HCT116 (cell line): ENCODE measurements at regions not wholly inside any gene's neighbourhood (a gene's known extent, or its start where the extent isn't known, plus 50 kb on each side); places are given as distances from the start of the nearest gene placed in this dataset.

Experiments
- ATAC-seq: fragments of 200-7000 bp; cut with Tn5 transposase; 2 replicates; pipeline ENCODE4 v1.9.1; 2020; ENCODE audit warnings: mild to moderate bottlenecking, moderate library complexity
- BruUV-seq: library from RNA; stranded (reverse); fragments of 400-500 nt; replicated peaks from 2 replicates; lab custom pipeline; 2021; lab: Mats Ljungman, UMichigan
- CTCF ChIA-PET: fragments of 300-600 bp; sonication (Branson Sonifier 250); formaldehyde crosslinking; loops from one replicate; lab custom pipeline; 2021; ENCODE audit warnings: antibody characterized with exemption; lab: Charles Lee
- POLR2A ChIA-PET: fragments of 300-600, 350-600 bp; sonication (Branson Sonifier 250); formaldehyde crosslinking; loops from one replicate; lab custom pipeline; 2021; ENCODE audit warnings: antibody characterized with exemption; lab: Charles Lee
- RAD21 ChIA-PET, 2 experiments: fragments of 300-600 bp; sonication (Branson Sonifier 250); formaldehyde crosslinking; loops; one replicate each; lab custom pipeline; 2023; ENCODE audit warnings: low total read pairs in 2 of 2; ENCODE audit not compliant: uncharacterized antibody in 2 of 2, unreplicated experiment in 2 of 2, low non-redundant PET in 1 of 2; lab: Charles Lee
- DNase-seq: peaks from one replicate; pipeline ENCODE4 v3.0.0-alpha.2; 2010; ENCODE audit warnings: low read depth, low spot score
- H2AFZ ChIP-seq: fragments of 200-600 bp; shearing (Covaris generic), sonication (generic); 2 replicates; pipeline ENCODE4 v1.6.1; 2017; ENCODE audit warnings: low read depth, mixed run types, mixed read lengths, antibody characterized with exemption, low read length; ENCODE audit not compliant: poor library complexity, severe bottlenecking
- H3K27ac ChIP-seq: 2 replicates; pipeline ENCODE4 v1.5.1; 2012; ENCODE audit warnings: low read depth, low read length
- H3K27me3 ChIP-seq: fragments of 200-600 bp; sonication (generic); 2 replicates; pipeline ENCODE4 v1.6.1; 2016; ENCODE audit warnings: mixed run types, low read length, mixed read lengths; ENCODE audit not compliant: insufficient read depth
- H3K36me3 ChIP-seq, 2 experiments: fragments of 200-500 bp in 1 of 2; fragments of 200-600 bp in 1 of 2; sonication (Bioruptor generic) in 1 of 2; sonication (generic) in 1 of 2; 2 replicates each; pipeline versions ENCODE4 v1.5.1 to v1.6.1; 2014 to 2016; ENCODE audit warnings: low read length in 2 of 2, inconsistent platforms in 1 of 2, mixed read lengths in 1 of 2, mixed run types in 1 of 2; ENCODE audit not compliant: insufficient read depth in 2 of 2, control insufficient read depth in 1 of 2
- H3K4me1 ChIP-seq, 2 experiments: fragments of 200-600 bp in 1 of 2; sonication (generic) in 1 of 2; 2 replicates each; pipeline versions ENCODE4 v1.5.1 to v1.6.1; 2012 to 2017; ENCODE audit warnings: low read length in 2 of 2, inconsistent platforms in 1 of 2, mild to moderate bottlenecking in 1 of 2, mixed read lengths in 1 of 2, mixed run types in 1 of 2, moderate library complexity in 1 of 2; ENCODE audit not compliant: insufficient read depth in 2 of 2, control insufficient read depth in 1 of 2
- H3K4me2 ChIP-seq: fragments of 200-600 bp; sonication (generic); 2 replicates; pipeline ENCODE4 v1.6.1; 2017; ENCODE audit warnings: mixed run types, low read length, mixed read lengths
- H3K4me3 ChIP-seq, 2 experiments: fragments of 200-600 bp in 1 of 2; sonication (generic) in 1 of 2; replicated peaks in 1 of 2; 2 replicates each; pipeline ENCODE4 v1.5.1; 2011 to 2016; ENCODE audit warnings: low read length in 2 of 2, control low read depth in 1 of 2, low read depth in 1 of 2, mild to moderate bottlenecking in 1 of 2, mixed read lengths in 1 of 2, mixed run types in 1 of 2
- H3K79me2 ChIP-seq: fragments of 200-600 bp; sonication (generic); 2 replicates; pipeline ENCODE4 v1.6.1; 2017; ENCODE audit warnings: mild to moderate bottlenecking, mixed run types, low read length, moderate library complexity, mixed read lengths; ENCODE audit not compliant: insufficient read depth
- H3K9ac ChIP-seq: fragments of 200-600 bp; sonication (generic); 2 replicates; pipeline ENCODE4 v1.6.1; 2016; ENCODE audit warnings: low read length, mixed read lengths
- H3K9me2 ChIP-seq: fragments of 200-600 bp; sonication (generic), shearing (Covaris generic); 2 replicates; pipeline ENCODE4 v1.6.1; 2017; ENCODE audit warnings: mixed run types, mild to moderate bottlenecking, moderate library complexity; ENCODE audit not compliant: insufficient read depth
- H3K9me3 ChIP-seq, 2 experiments: fragments of 200-500 bp in 1 of 2; fragments of 200-600 bp in 1 of 2; sonication (Bioruptor generic) in 1 of 2; sonication (generic) in 1 of 2; 2 replicates each; pipeline ENCODE4 v1.6.1; 2014 to 2017; ENCODE audit warnings: low read length in 2 of 2, mixed read lengths in 2 of 2, inconsistent platforms in 1 of 2, low read depth in 1 of 2, mild to moderate bottlenecking in 1 of 2, mixed run types in 1 of 2, moderate library complexity in 1 of 2; ENCODE audit not compliant: control insufficient read depth in 1 of 2, insufficient read depth in 1 of 2
- H4K20me1 ChIP-seq: fragments of 200-600 bp; sonication (generic), shearing (Covaris generic); 2 replicates; pipeline ENCODE4 v1.6.1; 2017; ENCODE audit warnings: mixed run types, mild to moderate bottlenecking, moderate library complexity; ENCODE audit not compliant: insufficient read depth
- ATF3 ChIP-seq: IDR thresholded peaks from 2 replicates; pipeline ENCODE4 v1.6.1; 2012
- CEBPB ChIP-seq: IDR thresholded peaks from 2 replicates; pipeline ENCODE4 v1.6.1; 2012; ENCODE audit warnings: low read depth
- EZH2phosphoT487 ChIP-seq: fragments of 200-600 bp; IDR thresholded peaks from 2 replicates; pipeline ENCODE4 v1.6.1; 2018; ENCODE audit warnings: antibody characterized with exemption, borderline replicate concordance
- JUND ChIP-seq: IDR thresholded peaks from 2 replicates; pipeline ENCODE4 v1.6.1; 2012
- SIN3A ChIP-seq: IDR thresholded peaks from 2 replicates; pipeline ENCODE4 v1.6.1; 2012; ENCODE audit warnings: low read depth
- YY1 ChIP-seq: IDR thresholded peaks from 2 replicates; pipeline ENCODE4 v1.6.1; 2011; ENCODE audit warnings: low read length, low read depth, moderate library complexity, mild to moderate bottlenecking; ENCODE audit not compliant: insufficient replicate concordance; ENCODE audit errors: extremely low read depth
- ZNF274 ChIP-seq: fragments of 200-500 bp; sonication (Bioruptor generic); IDR thresholded peaks from 2 replicates; pipeline ENCODE4 v1.6.1; 2014; ENCODE audit warnings: mild to moderate bottlenecking, low read depth, low read length, inconsistent platforms
- intact Hi-C: fragments of 100-400 bp; cut with micrococcal nuclease; formaldehyde crosslinking; loops from 2 replicates; pipeline ENCODE4 v1.10.0; 2022
- TF ChIP-seq, protein P1 (sequence below), 3 experiments: fragments of 200-600 bp in 1 of 3; sonication (generic) in 1 of 3; IDR thresholded peaks in 2 of 3; conservative IDR thresholded peaks in 1 of 3; 2 replicates each; pipeline ENCODE4 v1.5.1; 2012 to 2017; ENCODE audit warnings: low read depth in 2 of 3, low read length in 2 of 3, antibody characterized with exemption in 1 of 3, borderline replicate concordance in 1 of 3, control low read depth in 1 of 3, mild to moderate bottlenecking in 1 of 3, mixed read lengths in 1 of 3, mixed run types in 1 of 3, moderate library complexity in 1 of 3; ENCODE audit not compliant: insufficient read depth in 1 of 3
- TF ChIP-seq, protein P2 (sequence below): IDR thresholded peaks from 2 replicates; pipeline ENCODE4 v1.6.1; 2012; ENCODE audit warnings: low read depth

DNA sequence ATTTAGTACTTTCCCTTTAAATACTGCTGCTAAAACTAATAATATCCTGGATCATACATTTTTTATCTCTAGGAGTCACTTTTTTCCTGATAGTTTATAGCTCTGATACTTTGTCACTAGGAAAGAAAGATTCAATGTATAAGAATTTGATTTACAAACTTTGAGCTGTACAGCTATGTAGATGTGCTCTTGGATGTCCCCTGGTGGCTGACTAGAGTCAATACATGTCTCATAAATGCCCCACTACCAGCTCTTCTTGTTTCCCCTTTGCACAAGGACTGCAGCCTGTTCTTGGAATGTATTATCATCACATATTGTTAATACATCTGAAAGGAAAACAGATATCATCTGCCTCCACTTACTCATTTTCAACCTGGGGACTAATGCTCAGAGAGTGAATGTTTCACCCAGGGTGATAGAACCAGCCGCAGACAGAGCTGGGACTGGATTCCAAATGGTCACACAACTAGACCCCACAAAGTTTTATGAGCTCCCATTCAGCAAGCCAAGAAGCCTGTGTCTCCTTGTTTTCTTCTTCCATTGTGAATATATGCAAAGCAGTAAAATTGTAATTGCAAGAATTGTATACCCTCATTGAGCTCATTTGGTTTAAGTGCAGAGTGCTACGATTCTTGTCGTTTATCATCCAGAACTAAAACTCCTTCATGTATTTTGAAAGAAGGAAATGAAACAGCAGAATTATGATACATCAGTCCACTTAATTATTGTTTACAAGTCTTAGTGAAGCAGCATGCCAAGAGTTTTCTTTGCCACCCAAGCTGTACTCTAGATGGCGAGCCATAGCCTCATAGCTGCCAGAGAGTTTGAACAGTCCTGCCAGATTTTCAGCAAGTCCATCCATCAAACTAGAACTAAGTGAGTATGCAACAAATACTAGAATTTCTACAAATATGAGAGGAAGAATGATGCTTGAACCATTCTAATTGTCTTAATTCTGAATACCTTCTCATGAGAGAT is 261.6 kb upstream of the LMCD1 start (continued):
- TF ChIP-seq, protein P1, sequence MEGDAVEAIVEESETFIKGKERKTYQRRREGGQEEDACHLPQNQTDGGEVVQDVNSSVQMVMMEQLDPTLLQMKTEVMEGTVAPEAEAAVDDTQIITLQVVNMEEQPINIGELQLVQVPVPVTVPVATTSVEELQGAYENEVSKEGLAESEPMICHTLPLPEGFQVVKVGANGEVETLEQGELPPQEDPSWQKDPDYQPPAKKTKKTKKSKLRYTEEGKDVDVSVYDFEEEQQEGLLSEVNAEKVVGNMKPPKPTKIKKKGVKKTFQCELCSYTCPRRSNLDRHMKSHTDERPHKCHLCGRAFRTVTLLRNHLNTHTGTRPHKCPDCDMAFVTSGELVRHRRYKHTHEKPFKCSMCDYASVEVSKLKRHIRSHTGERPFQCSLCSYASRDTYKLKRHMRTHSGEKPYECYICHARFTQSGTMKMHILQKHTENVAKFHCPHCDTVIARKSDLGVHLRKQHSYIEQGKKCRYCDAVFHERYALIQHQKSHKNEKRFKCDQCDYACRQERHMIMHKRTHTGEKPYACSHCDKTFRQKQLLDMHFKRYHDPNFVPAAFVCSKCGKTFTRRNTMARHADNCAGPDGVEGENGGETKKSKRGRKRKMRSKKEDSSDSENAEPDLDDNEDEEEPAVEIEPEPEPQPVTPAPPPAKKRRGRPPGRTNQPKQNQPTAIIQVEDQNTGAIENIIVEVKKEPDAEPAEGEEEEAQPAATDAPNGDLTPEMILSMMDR (IDR thresholded peaks at IDR 0.05 in 2 of 3, conservative IDR thresholded peaks at IDR 0.05 in 1 of 3; ENCODE audit: borderline replicate concordance in 1 of 3, insufficient read depth in 1 of 3, low read depth in 2 of 3, low read length in 2 of 3): peak; percentile 53 to 93 (median 88)

DNA sequence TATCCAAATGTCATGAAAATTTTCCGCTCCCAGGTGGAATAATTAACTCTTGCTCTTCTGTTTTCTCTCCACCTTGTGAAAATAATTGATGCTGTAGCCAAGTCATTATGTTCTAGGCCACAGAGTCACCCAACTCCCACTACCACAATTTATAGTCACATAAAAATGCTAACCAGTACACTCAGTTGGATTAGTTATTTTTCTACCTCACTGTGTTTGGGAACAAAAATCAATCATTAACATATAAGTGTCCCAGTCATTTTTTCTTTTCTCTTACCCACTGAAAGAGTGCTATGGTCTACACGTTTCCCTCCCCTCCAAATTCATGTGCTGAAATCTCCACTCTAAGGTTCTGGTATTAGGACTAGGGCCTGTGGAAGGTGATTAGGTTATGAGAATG is 255.6 kb upstream of the LMCD1 start:
- H4K20me1 ChIP-seq: no peaks in the 10 kb centered on the region
- TF ChIP-seq SIN3A (no peak), JUND (no peak), YY1 (no peak), ATF3 (no peak), CEBPB (no peak), EZH2phosphoT487 (no peak), ZNF274 (no peak)
- TF ChIP-seq, protein P1 (IDR thresholded peaks at IDR 0.05 in 2 of 3, conservative IDR thresholded peaks at IDR 0.05 in 1 of 3; ENCODE audit: borderline replicate concordance in 1 of 3, insufficient read depth in 1 of 3, low read depth in 2 of 3, low read length in 2 of 3): no peak
- TF ChIP-seq, protein P2, sequence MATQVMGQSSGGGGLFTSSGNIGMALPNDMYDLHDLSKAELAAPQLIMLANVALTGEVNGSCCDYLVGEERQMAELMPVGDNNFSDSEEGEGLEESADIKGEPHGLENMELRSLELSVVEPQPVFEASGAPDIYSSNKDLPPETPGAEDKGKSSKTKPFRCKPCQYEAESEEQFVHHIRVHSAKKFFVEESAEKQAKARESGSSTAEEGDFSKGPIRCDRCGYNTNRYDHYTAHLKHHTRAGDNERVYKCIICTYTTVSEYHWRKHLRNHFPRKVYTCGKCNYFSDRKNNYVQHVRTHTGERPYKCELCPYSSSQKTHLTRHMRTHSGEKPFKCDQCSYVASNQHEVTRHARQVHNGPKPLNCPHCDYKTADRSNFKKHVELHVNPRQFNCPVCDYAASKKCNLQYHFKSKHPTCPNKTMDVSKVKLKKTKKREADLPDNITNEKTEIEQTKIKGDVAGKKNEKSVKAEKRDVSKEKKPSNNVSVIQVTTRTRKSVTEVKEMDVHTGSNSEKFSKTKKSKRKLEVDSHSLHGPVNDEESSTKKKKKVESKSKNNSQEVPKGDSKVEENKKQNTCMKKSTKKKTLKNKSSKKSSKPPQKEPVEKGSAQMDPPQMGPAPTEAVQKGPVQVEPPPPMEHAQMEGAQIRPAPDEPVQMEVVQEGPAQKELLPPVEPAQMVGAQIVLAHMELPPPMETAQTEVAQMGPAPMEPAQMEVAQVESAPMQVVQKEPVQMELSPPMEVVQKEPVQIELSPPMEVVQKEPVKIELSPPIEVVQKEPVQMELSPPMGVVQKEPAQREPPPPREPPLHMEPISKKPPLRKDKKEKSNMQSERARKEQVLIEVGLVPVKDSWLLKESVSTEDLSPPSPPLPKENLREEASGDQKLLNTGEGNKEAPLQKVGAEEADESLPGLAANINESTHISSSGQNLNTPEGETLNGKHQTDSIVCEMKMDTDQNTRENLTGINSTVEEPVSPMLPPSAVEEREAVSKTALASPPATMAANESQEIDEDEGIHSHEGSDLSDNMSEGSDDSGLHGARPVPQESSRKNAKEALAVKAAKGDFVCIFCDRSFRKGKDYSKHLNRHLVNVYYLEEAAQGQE: no peak
- TF ChIP-seq, all 23 proteins: peak for 0
- ATAC-seq (no peak), DNase-seq (no peak)
- Histone ChIP-seq H3K4me3 (no peak overlapping the region), H2AFZ (no peak overlapping the region), H3K27me3 (no peaks in the 10 kb centered on the region), H3K79me2 (no peaks in the 10 kb centered on the region), H3K27ac (no peak overlapping the region), H3K36me3 (no peaks in the 10 kb centered on the region), H3K9me3 (no peaks in the 10 kb centered on the region), H3K9ac (no peak overlapping the region), H3K9me2 (no peaks in the 10 kb centered on the region), H3K4me1 (no peaks in the 10 kb centered on the region), H3K4me2 (no peak overlapping the region)
- no TSS peak for BruUV-seq
- intact Hi-C loops: no loop called here
- ChIA-PET CTCF (no interaction called here), POLR2A (no interaction called here), RAD21 (no interaction called here)
